GM18951 (cell line): ENCODE measurements at regions not wholly inside any gene's neighbourhood (a gene's known extent, or its start where the extent isn't known, plus 50 kb on each side); places are given as distances from the start of the nearest gene placed in this dataset.

Source experiments
- POLR2A ChIP-seq: IDR thresholded peaks from 4 replicates; pipeline ENCODE4 v1.6.1; 2011; ENCODE audit warnings: mild to moderate bottlenecking; ENCODE audit not compliant: insufficient read length, insufficient read depth; ENCODE audit errors: extremely low read depth
- in situ Hi-C: fragments of 300-500 bp; cut with MboI; formaldehyde crosslinking; loops from one replicate; pipeline ENCODE4 v1.12.0; 2022; ENCODE audit warnings: low sequenced_read_pairs, mixed read lengths, inconsistent platforms; ENCODE audit not compliant: unreplicated experiment

DNA sequence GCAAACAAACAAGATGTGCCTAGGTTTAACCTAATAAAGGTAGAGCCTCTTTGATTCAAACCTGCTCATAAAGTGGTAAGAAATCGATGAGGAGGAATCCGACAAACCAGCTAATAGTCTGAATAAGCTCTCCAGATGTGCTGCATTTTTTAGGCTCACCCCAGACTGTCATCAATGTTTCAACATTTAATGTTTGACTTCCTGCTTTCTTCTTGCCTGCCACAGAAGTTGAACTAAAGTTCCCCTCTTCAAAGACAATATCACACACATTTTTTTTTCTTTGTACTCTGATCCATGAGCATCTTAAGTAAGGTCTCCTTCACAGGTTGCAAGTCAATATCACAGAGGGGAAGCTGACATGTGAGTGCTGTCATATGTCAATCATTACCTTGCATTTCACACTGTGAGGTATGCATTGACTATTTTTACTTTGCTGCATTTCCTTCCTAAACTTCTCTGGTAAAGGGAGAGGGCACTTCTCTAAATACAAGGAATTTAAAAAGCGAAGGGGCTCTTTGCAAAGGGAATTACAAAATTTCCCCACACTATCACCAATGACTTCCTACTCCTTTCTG is 172.3 kb upstream of the MCTP2 start:
- in situ Hi-C loops, result no loop called here

DNA sequence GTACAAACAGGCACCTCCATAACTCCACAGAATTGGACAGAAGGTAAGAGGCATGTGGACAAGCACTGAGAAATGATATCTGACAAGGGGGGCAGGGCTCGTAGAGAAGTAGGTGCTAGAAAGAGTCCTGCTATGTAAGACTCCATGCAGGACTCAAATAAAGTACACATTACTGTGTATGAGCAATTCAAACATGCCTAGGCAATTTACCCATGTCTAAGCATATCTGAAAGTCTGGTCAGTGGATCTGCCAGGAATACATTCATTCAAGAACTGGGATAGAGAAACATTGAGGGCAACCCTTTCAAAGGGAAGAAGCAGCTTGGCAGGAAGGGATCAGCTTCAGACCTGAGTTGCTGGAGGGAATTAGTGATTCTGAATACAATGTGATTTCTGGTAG is 174.1 kb upstream of the MCTP2 start:
- in situ Hi-C loops, result no loop called here
- TF ChIP-seq POLR2A, result no peak

More for the DNA sequence above, 172.3 kb upstream of the MCTP2 start:
- no peak for TF ChIP-seq POLR2A

DNA sequence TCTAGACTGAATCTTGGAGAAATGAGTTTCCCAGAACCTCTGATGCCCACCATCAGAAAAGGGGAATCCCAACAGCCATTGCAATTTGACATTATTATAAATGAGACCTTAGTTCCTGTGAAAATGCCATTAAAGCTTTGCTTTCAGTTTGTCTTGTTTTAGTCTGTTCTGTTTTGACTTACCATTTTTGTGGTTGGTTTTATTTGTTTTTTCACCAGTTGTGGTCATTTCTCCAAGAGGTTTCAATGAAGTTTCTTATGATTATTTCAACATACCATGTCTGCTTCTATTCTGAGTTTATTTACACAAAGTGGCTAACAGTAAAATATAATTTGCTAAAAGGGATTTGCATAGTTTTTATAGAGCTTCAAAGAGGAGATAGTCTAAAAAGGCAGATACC is 175.0 kb upstream of the MCTP2 start:
- in situ Hi-C loops, result no loop called here
- TF ChIP-seq POLR2A, result no peak

DNA sequence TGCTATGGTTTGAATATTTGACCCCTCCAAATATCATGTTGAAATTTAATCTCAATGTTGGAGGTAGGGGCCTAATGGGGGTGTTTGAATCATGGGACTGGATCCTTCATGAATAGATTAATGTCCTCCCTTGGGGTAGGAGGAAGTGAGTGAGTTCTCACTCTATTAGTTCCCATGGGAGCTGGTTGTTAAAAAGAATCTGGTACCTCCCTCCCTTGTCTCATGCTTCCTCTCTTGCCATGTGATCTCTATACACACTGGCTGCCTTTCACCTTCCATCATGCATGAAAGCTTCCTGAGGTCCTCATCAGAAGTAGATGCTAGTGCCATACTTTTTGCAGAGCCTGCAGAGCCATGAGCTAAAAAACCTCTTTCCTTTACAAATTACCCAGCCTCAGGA is 177.7 kb upstream of the MCTP2 start:
- in situ Hi-C loops, result no loop called here
- TF ChIP-seq POLR2A, result no peak

DNA sequence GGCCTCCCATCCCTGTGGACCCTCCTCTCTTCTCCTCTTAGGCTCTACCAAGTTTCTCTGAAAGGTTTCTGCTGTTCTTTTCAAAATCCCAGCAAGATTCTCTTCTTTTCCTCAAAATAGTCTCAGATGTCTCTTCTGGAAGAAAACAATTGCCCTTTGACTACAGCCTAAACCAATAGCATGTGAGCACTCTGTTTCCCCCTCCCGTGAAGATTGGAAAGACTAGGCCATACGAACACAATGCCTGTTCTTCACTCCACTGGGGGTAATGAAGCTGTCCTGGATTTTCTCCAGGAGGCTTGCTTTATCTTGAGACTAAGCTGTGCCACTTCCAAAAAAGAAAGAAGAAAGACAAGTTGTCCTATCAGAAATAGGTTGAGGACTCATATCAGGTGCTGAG is 178.7 kb upstream of the MCTP2 start:
- TF ChIP-seq POLR2A, result no peak
- in situ Hi-C loops, result no loop called here

DNA sequence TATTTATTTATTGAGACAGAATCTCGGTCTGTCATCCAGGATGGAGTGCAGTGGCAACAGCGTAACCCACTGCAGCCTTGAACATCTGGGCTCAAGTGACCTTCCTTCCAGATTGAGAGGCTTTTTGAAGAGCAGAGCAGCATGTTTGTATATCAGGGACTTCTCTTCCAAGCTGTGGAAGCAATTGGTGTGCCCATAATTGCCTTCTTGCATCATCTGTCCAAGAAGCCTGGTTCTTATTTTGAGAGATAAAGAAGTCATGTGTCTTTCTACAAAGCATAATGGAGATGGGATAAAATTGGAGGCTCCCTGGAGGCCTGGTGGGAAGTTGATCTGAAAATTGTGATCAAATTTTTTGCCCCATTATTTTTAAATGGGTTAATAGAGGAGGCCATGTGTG is 183.8 kb upstream of the MCTP2 start:
- in situ Hi-C loops, result no loop called here
- TF ChIP-seq POLR2A, result no peak

DNA sequence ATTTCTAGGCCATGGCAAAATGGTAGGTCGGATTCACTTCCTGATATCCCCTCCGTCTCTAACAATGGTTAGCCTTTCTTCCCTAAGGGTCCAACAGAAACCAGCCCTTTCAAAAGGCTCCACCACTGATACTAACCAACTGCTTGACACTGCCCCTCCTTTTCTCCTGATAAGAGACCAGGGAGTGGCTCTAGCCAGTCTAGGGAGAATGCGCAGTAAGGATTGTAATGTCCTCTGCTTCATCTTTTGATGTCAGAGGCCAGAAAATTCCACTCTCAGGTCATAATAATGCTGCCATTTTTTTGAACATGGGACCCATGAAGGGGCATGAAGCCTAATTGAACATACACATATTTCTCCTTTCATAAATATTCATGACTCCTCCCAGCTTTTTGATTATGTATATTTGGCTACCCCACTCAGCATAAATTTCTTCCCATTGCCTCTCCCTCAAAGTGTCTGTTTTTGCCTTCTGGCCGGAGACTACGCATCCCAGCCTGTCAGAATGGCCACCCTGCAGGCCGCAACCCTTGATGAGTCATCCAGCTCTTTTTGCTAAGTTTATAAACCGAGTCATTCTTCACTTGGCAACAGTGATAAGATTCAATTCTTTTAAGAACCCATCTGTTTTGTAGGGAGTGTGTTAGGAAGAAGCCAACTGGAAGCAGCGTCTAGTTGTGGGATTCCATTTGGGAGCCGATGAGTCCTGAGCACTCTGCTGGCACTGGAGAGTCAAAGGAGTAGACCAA is 189.0 kb upstream of the MCTP2 start:
- TF ChIP-seq POLR2A, result no peak
- in situ Hi-C loops, result no loop called here

DNA sequence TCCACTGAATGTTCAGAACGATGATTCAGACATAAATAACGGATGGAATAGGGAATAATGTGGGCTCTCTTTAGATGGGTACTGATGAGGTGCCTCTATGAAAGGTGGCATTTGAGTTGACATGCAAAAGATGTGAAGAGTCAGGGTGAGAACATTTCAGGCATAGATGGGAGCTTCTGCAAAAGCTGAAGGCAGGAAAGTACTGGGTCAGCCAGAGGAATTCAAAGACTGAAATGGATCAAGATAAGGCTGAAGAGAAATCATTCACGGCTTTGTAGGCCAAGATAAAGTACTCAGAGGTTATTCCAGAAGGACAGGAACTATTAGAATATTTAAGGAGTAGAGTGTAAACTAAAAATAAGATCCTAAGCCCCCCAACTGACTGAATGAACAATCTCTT is 189.6 kb upstream of the MCTP2 start:
- in situ Hi-C loops, result no loop called here
- TF ChIP-seq POLR2A, result no peak

DNA sequence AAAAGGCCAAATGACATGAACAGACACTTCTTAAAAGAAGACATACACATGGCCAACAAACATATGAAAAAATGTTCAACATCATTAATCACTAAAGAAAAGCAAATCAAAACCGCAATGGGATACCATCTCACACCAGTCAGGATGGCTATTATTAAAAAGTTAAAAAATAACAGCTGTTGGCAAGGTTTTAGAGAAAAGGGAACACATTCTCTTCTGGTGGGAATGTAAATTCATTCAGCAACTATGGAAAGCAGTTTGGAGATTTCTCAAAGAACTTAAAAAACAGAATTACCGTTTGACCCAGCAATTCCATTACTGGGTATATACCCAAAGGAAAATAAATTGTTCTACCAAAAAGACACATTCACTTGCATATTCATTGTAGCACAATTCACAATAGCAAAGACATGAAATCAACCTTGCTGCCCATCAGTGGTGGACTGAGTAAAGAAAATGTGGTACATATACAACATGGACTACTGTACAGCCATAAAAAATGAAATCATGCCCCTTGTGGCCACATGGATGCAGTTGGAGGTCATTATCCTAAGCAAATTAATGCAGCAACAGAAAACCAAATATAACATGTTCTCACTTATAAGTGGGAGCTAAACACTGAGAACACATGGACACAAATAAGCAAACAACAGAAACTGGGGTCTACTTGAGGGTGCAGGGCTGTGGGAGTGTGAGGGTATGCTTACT is 190.7 kb upstream of the MCTP2 start:
- in situ Hi-C loops, result no loop called here

DNA sequence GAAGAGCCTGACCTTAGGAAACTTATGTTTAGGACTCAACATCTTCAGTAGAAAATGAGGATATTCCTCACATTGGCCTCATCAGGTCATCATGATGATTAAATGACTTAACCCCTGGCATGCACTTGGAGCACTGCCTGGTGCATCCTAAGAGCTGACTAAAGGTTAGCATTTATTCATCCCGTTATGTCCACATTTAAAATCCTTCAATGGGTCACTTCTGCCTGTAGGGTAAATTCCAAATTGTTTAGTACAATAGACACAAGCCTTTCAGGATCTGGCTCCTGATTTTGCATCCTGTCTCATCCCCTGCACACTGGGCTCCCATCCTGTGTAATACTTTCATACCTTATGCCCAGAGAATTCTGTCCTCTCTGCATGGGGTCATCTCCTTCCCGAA is 195.2 kb upstream of the MCTP2 start:
- no peak for TF ChIP-seq POLR2A
- in situ Hi-C loops, result no loop called here

More for the DNA sequence above, 190.7 kb upstream of the MCTP2 start:
- TF ChIP-seq POLR2A, result no peak

DNA sequence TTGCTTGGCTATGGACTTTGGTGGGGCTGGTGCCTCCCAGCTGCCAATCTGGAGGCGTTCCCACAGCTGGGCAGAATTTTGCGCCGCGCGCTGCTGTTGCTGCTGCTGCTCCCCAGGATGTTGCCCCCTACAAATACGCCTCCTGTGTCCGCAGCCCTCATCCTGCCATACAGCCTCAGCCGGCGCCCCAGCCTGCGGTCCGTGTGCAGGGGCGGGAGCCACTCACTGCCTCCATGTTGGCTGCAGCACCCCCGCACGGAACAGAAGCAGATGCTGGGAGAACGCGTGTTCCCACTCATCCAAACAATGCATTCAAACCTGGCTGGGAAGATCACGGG is 197.7 kb upstream of the MCTP2 start:
- in situ Hi-C loops, result no loop called here
- no peak for TF ChIP-seq POLR2A

DNA sequence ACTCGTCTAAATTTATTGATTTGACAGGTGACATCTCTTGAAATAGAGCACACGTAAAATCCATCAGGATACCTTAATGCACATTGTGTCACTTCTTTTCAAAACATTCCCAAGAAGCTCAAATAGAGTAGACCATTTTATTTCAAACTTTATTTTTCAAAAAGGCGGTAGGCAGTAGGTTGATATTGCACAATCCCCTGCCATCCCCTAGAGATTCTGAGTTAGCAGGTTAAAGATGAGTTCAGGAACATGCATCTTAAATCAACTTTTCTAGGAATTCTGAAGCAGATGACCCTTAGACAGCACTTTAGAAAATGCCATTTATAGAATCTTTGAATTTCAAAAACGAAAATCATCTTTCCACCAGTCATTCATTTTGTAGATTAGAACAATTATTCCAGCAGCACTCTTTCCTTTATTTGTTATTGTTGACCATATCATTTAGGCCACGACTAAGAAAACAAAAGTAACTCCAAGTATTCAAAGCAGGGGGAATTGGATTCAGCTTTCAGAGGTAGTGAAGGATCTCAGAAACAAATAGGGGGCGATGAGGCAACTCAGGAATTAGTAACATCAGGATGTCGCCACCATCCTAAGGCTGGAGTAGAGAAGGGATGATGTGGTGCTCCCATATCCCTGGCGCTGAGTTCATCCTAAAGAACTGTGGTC is 198.2 kb upstream of the MCTP2 start:
- in situ Hi-C loops, result no loop called here
- TF ChIP-seq POLR2A, result no peak

DNA sequence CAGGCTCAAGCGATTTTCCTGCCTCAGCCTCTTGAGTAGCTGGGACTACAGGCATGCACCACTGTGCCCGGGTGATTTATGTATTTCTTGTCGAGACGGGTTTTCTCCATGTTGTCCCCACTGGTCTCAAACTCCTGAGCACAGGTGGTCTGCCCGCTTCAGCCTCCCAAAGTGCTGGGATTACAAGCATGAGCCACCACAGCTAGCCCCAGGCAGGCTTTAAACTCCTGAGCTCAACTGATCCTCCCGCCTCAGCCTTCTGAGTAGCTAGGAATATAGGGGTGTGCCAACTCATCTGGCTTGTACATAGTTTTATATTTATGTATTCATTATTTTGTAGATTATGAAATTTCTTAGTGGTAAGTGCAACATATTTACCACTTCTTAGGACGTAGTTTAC is 198.8 kb upstream of the MCTP2 start:
- in situ Hi-C loops, result no loop called here
- TF ChIP-seq POLR2A, result no peak
